Epithelial cell of esophagus (primary cell): ENCODE measurements at regions not wholly inside any gene's neighbourhood (a gene's known extent, or its start where the extent isn't known, plus 50 kb on each side); places are given as distances from the start of the nearest gene placed in this dataset.

Experiments
- DNase-seq: peaks from one replicate; pipeline ENCODE4 v3.0.0; 2010; ENCODE audit warnings: low read depth
- H3K4me3 ChIP-seq: 2 replicates; pipeline ENCODE4 v1.5.1; 2011; ENCODE audit warnings: mild to moderate bottlenecking, low read length, control low read depth
- CTCF ChIP-seq: IDR thresholded peaks from 2 replicates; pipeline ENCODE4 v1.5.1; 2011; ENCODE audit warnings: low read depth, mild to moderate bottlenecking, low read length, control low read depth, inconsistent platforms; ENCODE audit not compliant: insufficient read depth; ENCODE audit errors: missing control alignments

- DNase-seq, result no peak
- no peak for TF ChIP-seq CTCF
- no peak overlapping the region for H3K4me3 ChIP-seq
These were observed 113.0 kb downstream of the CXXC4 start for GRCh38 chr4:104381729-104382128.

GRCh38 chr4:104365618-104366017, 129.1 kb downstream of the CXXC4 start:
- no peak overlapping the region for H3K4me3 ChIP-seq
- no peak for TF ChIP-seq CTCF
- DNase-seq, result no peak

GRCh38 chr4:104353481-104353880, 141.2 kb downstream of the CXXC4 start:
- no peak for DNase-seq
- H3K4me3 ChIP-seq, result no peak overlapping the region
- TF ChIP-seq CTCF, result no peak

- TF ChIP-seq CTCF, result peak; percentile 26
- no peak overlapping the region for H3K4me3 ChIP-seq
- DNase-seq, result peak; percentile 16
These were observed 142.5 kb downstream of the CXXC4 start for GRCh38 chr4:104352211-104352610.

- no peak for TF ChIP-seq CTCF
- no peak overlapping the region for H3K4me3 ChIP-seq
- no peak for DNase-seq
These were observed 143.0 kb downstream of the CXXC4 start for GRCh38 chr4:104351706-104352105.

- no peak for TF ChIP-seq CTCF
- H3K4me3 ChIP-seq, result no peak overlapping the region
- no peak for DNase-seq
These were observed 149.0 kb downstream of the CXXC4 start for GRCh38 chr4:104345598-104346242.

GRCh38 chr4:104344342-104344980, 150.2 kb downstream of the CXXC4 start:
- TF ChIP-seq CTCF, result no peak
- H3K4me3 ChIP-seq, result no peak overlapping the region
- no peak for DNase-seq
